NT2/D1 (cell line): ENCODE measurements at regions not wholly inside any gene's neighbourhood (a gene's known extent, or its start where the extent isn't known, plus 50 kb on each side); places are given as distances from the start of the nearest gene placed in this dataset.

Experiments used
- SUZ12 ChIP-seq: IDR thresholded peaks from 2 replicates; pipeline ENCODE4 v1.6.1; 2011; ENCODE audit not compliant: insufficient read length, insufficient read depth; ENCODE audit errors: extremely low read depth
- YY1 ChIP-seq: IDR thresholded peaks from 2 replicates; pipeline ENCODE4 v1.6.1; 2011; ENCODE audit not compliant: insufficient read length, insufficient read depth
- ZNF274 ChIP-seq: IDR thresholded peaks from 2 replicates; pipeline ENCODE4 v1.6.1; 2011; ENCODE audit warnings: mild to moderate bottlenecking, low read depth, low read length

DNA sequence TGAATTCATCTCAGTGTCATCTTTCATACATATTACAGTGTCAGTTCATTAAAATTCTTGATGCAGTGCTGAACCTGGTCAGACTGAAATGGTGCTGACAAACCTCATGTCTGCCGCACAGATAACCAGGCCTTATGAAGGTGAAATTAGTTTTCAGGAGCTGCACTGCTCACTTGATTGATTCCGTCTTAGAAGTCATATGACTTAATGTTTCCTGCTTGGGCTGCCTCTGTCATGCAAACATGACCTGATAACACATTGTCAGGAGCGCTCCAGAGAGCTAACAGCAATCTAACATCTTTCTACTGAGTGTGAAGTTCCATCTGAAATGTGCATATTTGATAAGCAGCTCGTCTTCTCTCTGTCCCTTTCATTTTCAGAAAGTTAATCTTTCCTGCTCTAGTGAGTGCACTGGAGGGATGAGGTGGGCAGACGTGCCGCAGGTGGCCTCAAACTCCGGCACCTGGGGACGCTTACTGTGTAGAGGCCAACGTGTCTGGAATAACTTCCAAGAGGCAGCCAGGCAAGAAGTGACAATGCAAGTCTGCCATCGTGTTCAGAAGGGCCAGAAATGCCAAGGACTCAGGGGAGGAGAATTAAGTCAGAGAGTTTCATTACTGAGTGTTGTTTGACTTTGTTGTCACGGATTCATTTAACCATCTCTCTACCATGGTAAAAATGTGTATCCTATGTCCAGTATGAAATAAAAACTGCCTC lies 592.1 kb downstream of the TLE1 start:
- no peak for TF ChIP-seq SUZ12
- no peak for TF ChIP-seq YY1
- no peak for TF ChIP-seq ZNF274
